Smooth muscle cell (in vitro differentiated cells): ENCODE measurements at regions not wholly inside any gene's neighbourhood (a gene's known extent, or its start where the extent isn't known, plus 50 kb on each side); places are given as distances from the start of the nearest gene placed in this dataset.

Experiments used
- DNase-seq: peaks from one replicate; lab custom pipeline; 2025; ENCODE audit not compliant: unreplicated experiment; lab: John Stamatoyannopoulos, UW
- H2AFZ ChIP-seq: fragments of 200-600 bp; sonication (generic); 2 replicates; pipeline ENCODE4 v1.6.0; 2016; ENCODE audit warnings: antibody characterized with exemption, low read depth, mild to moderate bottlenecking
- H3F3A ChIP-seq: fragments of 200-600 bp; sonication (generic); 2 replicates; pipeline ENCODE4 v1.6.0; 2017; ENCODE audit warnings: antibody characterized with exemption, low read depth
- H3K27ac ChIP-seq: fragments of 200-600 bp; sonication (generic); 2 replicates; pipeline ENCODE4 v1.5.1; 2016; ENCODE audit warnings: low read depth, mild to moderate bottlenecking
- H3K27me3 ChIP-seq: fragments of 200-600 bp; sonication (generic); 2 replicates; pipeline ENCODE4 v1.6.1; 2016; ENCODE audit warnings: low read depth, mild to moderate bottlenecking
- H3K36me3 ChIP-seq: fragments of 200-600 bp; sonication (generic); 2 replicates; pipeline ENCODE4 v1.5.1; 2016; ENCODE audit warnings: low read depth
- H3K4me1 ChIP-seq: fragments of 200-600 bp; sonication (generic); 2 replicates; pipeline ENCODE4 v1.5.1; 2016; ENCODE audit warnings: low read depth
- H3K4me2 ChIP-seq: fragments of 200-600 bp; sonication (generic); 2 replicates; pipeline ENCODE4 v1.6.0; 2016; ENCODE audit warnings: mild to moderate bottlenecking
- H3K4me3 ChIP-seq: fragments of 200-600 bp; sonication (generic); 2 replicates; pipeline ENCODE4 v1.5.1; 2016; ENCODE audit warnings: mild to moderate bottlenecking
- H3K79me2 ChIP-seq: fragments of 200-600 bp; sonication (generic); 2 replicates; pipeline ENCODE4 v1.6.0; 2016; ENCODE audit warnings: low read depth, mild to moderate bottlenecking
- H3K9ac ChIP-seq: fragments of 200-600 bp; sonication (generic); 2 replicates; pipeline ENCODE4 v1.6.0; 2016; ENCODE audit warnings: low read depth
- H3K9me3 ChIP-seq: fragments of 200-600 bp; sonication (generic); replicated peaks from 2 replicates; pipeline ENCODE4 v1.5.1; 2016; ENCODE audit warnings: low read depth
- H4K20me1 ChIP-seq: fragments of 200-600 bp; sonication (generic); 2 replicates; pipeline ENCODE4 v1.6.0; 2016; ENCODE audit warnings: low read depth
- CTCF ChIP-seq: fragments of 200-600 bp; sonication (generic); IDR thresholded peaks from 2 replicates; pipeline ENCODE4 v1.5.1; 2017; ENCODE audit warnings: borderline replicate concordance, mild to moderate bottlenecking, antibody characterized with exemption; ENCODE audit not compliant: insufficient read depth, poor library complexity, severe bottlenecking
- WGBS: methylation state at CpG from one replicate; pipeline ENCODE4 v1.1.7; 2016; ENCODE audit warnings: low lambda C conversion rate; 5-methylcytosine and 5-hydroxymethylcytosine counted together

GRCh38 chr13:105272660-105273631 is 1262.5 kb downstream of the EFNB2 start:
- no peaks in the 10 kb centered on the region for H3K79me2 ChIP-seq
- H3K4me2 ChIP-seq: no peak overlapping the region
- H4K20me1 ChIP-seq: no peaks in the 10 kb centered on the region
- no peaks in the 10 kb centered on the region for H3K27me3 ChIP-seq
- H3K27ac ChIP-seq: no peak overlapping the region
- WGBS: 90% methylated on average over 13 of the region's 13 CpGs
- no peak overlapping the region for H3K4me3 ChIP-seq
- TF ChIP-seq CTCF: no peak
- H3K9me3 ChIP-seq: no peaks in the 10 kb centered on the region
- no peaks in the 10 kb centered on the region for H3K36me3 ChIP-seq
- no peaks in the 10 kb centered on the region for H3K4me1 ChIP-seq
- DNase-seq: no peak
- H3K9ac ChIP-seq: no peak overlapping the region
- no peak overlapping the region for H2AFZ ChIP-seq
- no peaks in the 10 kb centered on the region for H3F3A ChIP-seq

- TF ChIP-seq CTCF: no peak
- Histone ChIP-seq H3K4me1 (no peaks in the 10 kb centered on the region), H3K27me3 (no peaks in the 10 kb centered on the region), H3K4me2 (no peak overlapping the region), H3K9me3 (no peaks in the 10 kb centered on the region), H3K36me3 (no peaks in the 10 kb centered on the region), H2AFZ (no peak overlapping the region), H3K27ac (no peak overlapping the region), H3F3A (no peaks in the 10 kb centered on the region), H3K9ac (no peak overlapping the region), H3K79me2 (no peaks in the 10 kb centered on the region), H3K4me3 (no peak overlapping the region), H4K20me1 (no peaks in the 10 kb centered on the region)
- 50% methylated on average over 2 of the region's 2 CpGs for WGBS
- DNase-seq: no peak
These were observed 1268.8 kb downstream of the EFNB2 start for GRCh38 chr13:105266615-105267014.

- Histone ChIP-seq H3K4me1 (no peaks in the 10 kb centered on the region), H3K27ac (no peak overlapping the region), H3K4me3 (no peak overlapping the region), H3K79me2 (no peaks in the 10 kb centered on the region), H3K36me3 (no peaks in the 10 kb centered on the region), H3F3A (no peaks in the 10 kb centered on the region), H2AFZ (no peak overlapping the region), H4K20me1 (no peaks in the 10 kb centered on the region), H3K9ac (no peak overlapping the region), H3K27me3 (no peaks in the 10 kb centered on the region), H3K9me3 (no peaks in the 10 kb centered on the region), H3K4me2 (no peak overlapping the region)
- no peak for DNase-seq
- WGBS: 98% methylated on average over 2 of the region's 2 CpGs
- no peak for TF ChIP-seq CTCF
These were observed 1272.9 kb downstream of the EFNB2 start for GRCh38 chr13:105262579-105262978.
